ACHN (cell line): ENCODE measurements at regions not wholly inside any gene's neighbourhood (a gene's known extent, or its start where the extent isn't known, plus 50 kb on each side); places are given as distances from the start of the nearest gene placed in this dataset.
"Not testable (repeated sequence)": the region's sequence is repeated elsewhere in the genome, so short reads cannot be mapped to it uniquely, and the experiment has no call there.

Experiments
- DNase-seq: peaks from one replicate; pipeline ENCODE4 v3.0.0-alpha.2; 2015
- in situ Hi-C: cut with HindIII; loops from 2 replicates; pipeline ENCODE4 v1.10.0; 2017; ENCODE audit warnings: low sequenced_read_pairs, low pct_ligation_motif_present, low pct_unique_long_range_greater_than_20kb

GRCh38 chr11:81596704-81597103, 1137.0 kb downstream of the FAM181B start:
- DNase-seq: no peak
- in situ Hi-C loops: no loop called here

- no peak for DNase-seq
- in situ Hi-C loops: no loop called here
These were observed 1148.2 kb downstream of the FAM181B start for GRCh38 chr11:81585390-81585933.

DNA sequence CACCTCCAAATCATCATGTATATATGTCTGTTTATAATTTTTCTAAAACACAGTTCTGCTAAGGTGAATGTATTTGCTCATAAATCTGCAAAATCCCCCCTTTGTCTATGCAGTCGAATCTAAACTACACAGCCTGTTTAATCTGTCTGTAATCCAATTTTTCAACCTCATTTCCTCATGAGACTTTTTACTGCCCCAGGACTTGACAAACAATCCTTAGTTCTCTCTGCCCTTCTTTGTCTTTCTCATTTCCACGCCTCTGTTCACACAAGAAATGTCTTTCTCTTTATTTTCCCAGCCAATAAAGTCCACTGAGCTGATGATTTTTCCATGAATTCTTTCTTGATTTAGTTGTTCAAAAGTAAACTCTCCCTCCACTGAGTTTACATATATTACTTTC, 1154.3 kb downstream of the FAM181B start:
- in situ Hi-C loops: no loop called here
- DNase-seq: no peak

GRCh38 chr11:81578571-81578970, 1155.1 kb downstream of the FAM181B start:
- in situ Hi-C loops: no loop called here
- no peak for DNase-seq

DNA sequence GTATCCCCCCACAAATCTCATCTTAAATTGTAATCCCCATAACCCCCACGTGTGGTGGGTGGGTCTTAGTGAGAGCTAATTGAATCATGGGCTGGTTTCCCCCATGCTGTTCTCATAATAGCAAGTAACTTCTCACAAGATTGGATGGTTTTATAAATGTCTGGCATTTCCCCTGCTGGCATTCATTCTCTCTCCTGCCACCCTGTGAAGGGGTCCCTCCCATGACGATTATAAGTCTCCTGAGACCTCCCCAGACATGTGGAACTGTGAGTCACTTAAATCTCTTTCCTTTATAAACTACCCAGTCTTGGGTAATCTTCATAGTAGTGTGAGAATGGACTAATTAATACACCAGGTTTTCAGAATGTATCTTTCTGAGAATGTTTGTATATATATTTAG, 1159.4 kb downstream of the FAM181B start:
- DNase-seq: no peak
- in situ Hi-C loops: no loop called here

- DNase-seq: no peak
These were observed 1160.3 kb downstream of the FAM181B start for GRCh38 chr11:81573367-81573766.

GRCh38 chr11:81570669-81571068, 1163.0 kb downstream of the FAM181B start:
- in situ Hi-C loops: no loop called here
- no peak for DNase-seq

More at GRCh38 chr11:81573367-81573766, 1160.3 kb downstream of the FAM181B start:
- in situ Hi-C loops: no loop called here

DNA sequence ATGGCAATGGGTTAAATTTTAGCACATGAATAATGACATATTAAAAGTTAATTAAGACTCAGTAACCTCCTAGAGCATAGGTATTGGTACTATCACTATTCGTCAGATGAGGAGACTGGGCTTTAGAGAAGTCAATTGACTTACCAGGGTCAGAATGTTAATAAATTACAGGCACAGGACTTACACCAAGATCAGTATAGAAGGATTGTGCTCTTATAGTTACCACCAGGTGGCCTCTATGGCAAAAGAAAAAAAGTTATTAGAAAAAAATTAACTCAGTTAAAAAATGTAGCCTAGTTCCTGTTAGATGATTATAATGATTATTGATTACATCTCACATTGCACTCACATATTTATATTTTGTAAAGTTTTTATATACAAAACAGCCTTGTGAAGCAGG, 1163.7 kb downstream of the FAM181B start:
- no peak for DNase-seq
- in situ Hi-C loops: no loop called here

DNA sequence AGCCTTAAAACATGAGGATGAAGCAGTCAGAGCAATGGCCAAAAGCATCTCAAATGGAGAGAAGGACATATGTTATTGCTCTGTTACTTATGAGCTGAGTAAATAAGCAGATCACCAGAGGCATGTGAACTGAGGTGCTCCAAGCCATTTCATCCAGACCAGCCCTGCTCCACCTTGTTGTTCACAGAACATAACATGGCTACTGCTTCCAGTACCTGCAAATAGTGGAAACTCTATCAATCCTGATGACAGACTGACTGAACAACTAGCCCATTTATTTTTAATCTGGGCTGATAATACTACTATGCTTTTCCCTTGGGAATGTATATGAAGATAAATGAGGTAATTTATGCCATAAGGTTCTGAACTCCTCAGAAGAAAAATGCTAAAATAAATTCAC, 1164.7 kb downstream of the FAM181B start:
- DNase-seq: no peak
- in situ Hi-C loops: no loop called here

DNA sequence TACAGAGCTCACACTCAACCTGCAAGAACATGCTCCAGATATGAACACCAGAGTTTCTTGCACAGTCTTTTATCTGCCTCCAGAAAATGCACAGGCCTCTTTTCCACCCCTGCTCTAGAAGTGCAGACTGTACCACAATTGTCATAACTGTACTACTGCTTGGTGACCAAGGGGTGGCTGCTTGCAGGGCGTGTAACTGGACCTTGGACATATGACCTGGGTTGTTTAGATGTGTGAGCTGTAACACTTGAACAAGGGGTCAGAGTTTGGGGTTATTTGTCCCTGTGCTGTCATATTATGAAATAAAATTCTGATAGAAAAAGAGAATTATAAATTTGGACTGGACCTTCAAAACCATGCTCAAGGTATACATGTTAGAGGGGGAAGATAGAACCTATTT, 1185.5 kb downstream of the FAM181B start:
- DNase-seq: no peak
- in situ Hi-C loops: no loop called here

GRCh38 chr11:81539806-81540205, 1193.9 kb downstream of the FAM181B start:
- in situ Hi-C loops, DNase-seq: not testable (repeated sequence)

GRCh38 chr11:81515566-81515965, 1218.1 kb downstream of the FAM181B start:
- DNase-seq: no peak
- in situ Hi-C loops: no loop called here

GRCh38 chr11:81497202-81497804, 1236.4 kb downstream of the FAM181B start:
- in situ Hi-C loops: no loop called here
- peak; percentile 35 for DNase-seq

DNA sequence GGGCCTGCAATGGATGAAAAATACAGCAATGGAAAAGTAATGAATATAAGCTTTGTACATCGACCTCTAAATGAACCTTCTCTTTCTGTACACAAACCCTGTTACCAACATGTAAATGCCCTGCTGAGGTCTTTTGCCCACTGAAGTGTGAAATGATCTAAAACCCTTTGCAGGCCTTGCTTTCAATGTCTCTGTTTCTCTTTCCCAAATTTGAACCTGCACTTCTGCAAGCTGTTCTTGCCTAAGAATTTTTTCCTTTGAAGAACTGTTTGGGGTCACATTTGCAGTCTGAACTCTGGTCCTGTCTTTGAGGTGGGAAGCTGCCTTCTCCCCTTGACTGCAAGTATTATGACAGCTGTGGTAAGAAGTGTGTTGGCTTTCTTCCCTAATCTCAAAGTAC, 1237.1 kb downstream of the FAM181B start:
- no peak for DNase-seq
- in situ Hi-C loops: no loop called here

GRCh38 chr11:81495699-81496292, 1237.9 kb downstream of the FAM181B start:
- in situ Hi-C loops: no loop called here

DNA sequence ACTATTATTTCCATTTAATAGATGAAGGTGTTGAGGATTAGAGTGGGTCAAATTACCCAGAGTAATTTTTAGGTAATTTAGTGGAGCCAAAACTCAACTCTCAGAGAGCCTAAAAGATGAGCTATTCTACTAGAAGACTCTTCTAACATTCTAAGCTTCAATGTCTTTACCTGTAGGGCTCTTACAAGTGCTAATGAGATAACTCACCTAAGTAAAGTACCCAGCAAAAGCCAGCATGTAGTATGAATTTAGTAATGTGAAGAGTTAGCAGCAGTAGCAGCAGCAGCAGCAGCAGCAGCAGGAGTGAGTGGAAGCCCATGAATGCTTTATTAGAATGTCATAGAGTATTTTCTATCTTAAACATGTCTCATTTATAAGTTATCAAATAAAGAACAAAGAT, 1239.2 kb downstream of the FAM181B start:
- DNase-seq: no peak
- in situ Hi-C loops: no loop called here

More at GRCh38 chr11:81495699-81496292, 1237.9 kb downstream of the FAM181B start:
- DNase-seq: no peak

- DNase-seq: no peak
- in situ Hi-C loops: no loop called here
These were observed 1240.7 kb downstream of the FAM181B start for GRCh38 chr11:81492923-81493445.

- in situ Hi-C loops: no loop called here
- no peak for DNase-seq
These were observed 1246.6 kb downstream of the FAM181B start for GRCh38 chr11:81487109-81487508.

DNA sequence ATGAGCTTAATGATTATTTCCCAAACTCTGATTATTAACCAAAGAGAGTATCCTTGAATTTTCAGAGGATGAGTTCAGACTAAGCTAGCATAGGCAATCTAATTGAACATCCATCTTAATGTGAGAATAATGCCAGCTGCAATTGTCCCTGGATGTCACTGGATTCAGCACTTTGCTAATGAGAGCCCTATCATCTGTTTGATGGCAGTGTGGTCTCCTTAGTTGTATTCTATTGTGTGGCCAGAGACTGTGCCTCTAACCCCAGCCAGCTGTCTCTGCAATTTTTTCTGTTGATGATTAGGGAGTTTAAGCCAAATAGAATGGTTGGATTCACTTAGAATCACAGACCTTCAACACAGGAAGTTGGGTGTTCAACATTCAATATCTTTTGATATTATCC, 1249.5 kb downstream of the FAM181B start:
- in situ Hi-C loops: no loop called here
- no peak for DNase-seq

DNA sequence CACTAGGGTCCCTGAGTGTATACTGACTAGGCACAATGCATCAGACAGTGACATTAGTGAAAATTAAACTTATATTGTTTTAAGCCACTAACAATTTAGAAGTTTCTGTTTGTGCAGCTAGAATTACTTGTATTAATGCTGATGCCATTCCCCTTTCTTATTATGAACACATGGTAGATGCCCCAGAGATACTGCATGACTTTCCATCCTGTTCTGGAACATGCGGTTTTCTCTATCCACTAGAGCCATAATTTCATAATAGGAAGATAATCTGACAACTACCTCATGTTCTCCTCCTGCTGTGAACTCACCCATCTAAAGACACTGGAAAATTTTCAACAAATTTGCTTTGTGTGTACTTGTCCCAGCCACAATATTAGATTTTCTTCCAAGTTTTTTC, 1256.4 kb downstream of the FAM181B start:
- in situ Hi-C loops: no loop called here
- no peak for DNase-seq
